HEK293T (cell line): ENCODE measurements at regions not wholly inside any gene's neighbourhood (a gene's known extent, or its start where the extent isn't known, plus 50 kb on each side); places are given as distances from the start of the nearest gene placed in this dataset.

ENCODE experiments used
- CTCF ChIA-PET: fragments of 350-600 bp; formaldehyde crosslinking; extraction: SDS; loops from one replicate; lab custom pipeline; 2021; ENCODE audit warnings: antibody characterized with exemption, inconsistent platforms; lab: Yijun Ruan, JAX
- POLR2A ChIA-PET: fragments of 350-600 bp; formaldehyde crosslinking; extraction: SDS; loops from one replicate; lab custom pipeline; 2020; ENCODE audit warnings: antibody characterized with exemption, inconsistent platforms; lab: Yijun Ruan, JAX
- DNase-seq: peaks from one replicate; pipeline ENCODE4 v3.0.0; 2012; ENCODE audit warnings: mixed read lengths; ENCODE audit errors: extremely low spot score
- ARNT ChIP-seq: fragments of 450-650 bp; IDR thresholded peaks from 2 replicates; pipeline ENCODE4 v1.6.1; 2017; ENCODE audit warnings: mild to moderate bottlenecking
- BHLHE40 ChIP-seq: fragments of 450-650 bp; IDR thresholded peaks from 2 replicates; pipeline ENCODE4 v1.6.1; 2016; ENCODE audit warnings: mild to moderate bottlenecking, moderate library complexity, borderline replicate concordance
- CTBP1 ChIP-seq: fragments of 450-650 bp; IDR thresholded peaks from 2 replicates; pipeline ENCODE4 v1.6.1; 2016; ENCODE audit warnings: borderline replicate concordance
- ELF4 ChIP-seq: fragments of 450-650 bp; IDR thresholded peaks from 2 replicates; pipeline ENCODE4 v1.6.1; 2017; ENCODE audit warnings: antibody characterized with exemption
- FOXA1 ChIP-seq: fragments of 450-650 bp; IDR thresholded peaks from 2 replicates; pipeline ENCODE4 v1.6.1; 2016; ENCODE audit warnings: mild to moderate bottlenecking
- FOXK2 ChIP-seq: fragments of 450-650 bp; IDR thresholded peaks from 2 replicates; pipeline ENCODE4 v1.6.1; 2016; ENCODE audit warnings: mild to moderate bottlenecking
- FOXM1 ChIP-seq: fragments of 450-650 bp; IDR thresholded peaks from 2 replicates; pipeline ENCODE4 v1.6.1; 2017; ENCODE audit warnings: mild to moderate bottlenecking, borderline replicate concordance
- HDGF ChIP-seq: fragments of 450-650 bp; IDR thresholded peaks from 2 replicates; pipeline ENCODE4 v1.6.1; 2017; ENCODE audit warnings: antibody characterized with exemption, borderline replicate concordance
- L3MBTL2 ChIP-seq: fragments of 450-650 bp; conservative IDR thresholded peaks from 2 replicates; pipeline ENCODE4 v1.6.1; 2016; ENCODE audit warnings: mild to moderate bottlenecking
- LEF1 ChIP-seq: fragments of 450-650 bp; IDR thresholded peaks from 2 replicates; pipeline ENCODE4 v1.6.1; 2017; ENCODE audit warnings: mild to moderate bottlenecking, borderline replicate concordance
- NFRKB ChIP-seq: fragments of 450-650 bp; IDR thresholded peaks from 2 replicates; pipeline ENCODE4 v1.6.1; 2016; ENCODE audit warnings: mild to moderate bottlenecking, moderate library complexity
- SP1 ChIP-seq: fragments of 450-650 bp; IDR thresholded peaks from 2 replicates; pipeline ENCODE4 v1.6.1; 2017
- SUZ12 ChIP-seq: fragments of 450-650 bp; IDR thresholded peaks from 2 replicates; pipeline ENCODE4 v1.6.1; 2016; ENCODE audit warnings: mild to moderate bottlenecking
- TARDBP ChIP-seq: fragments of 450-650 bp; IDR thresholded peaks from 2 replicates; pipeline ENCODE4 v1.6.1; 2016
- ZNF384 ChIP-seq: fragments of 450-650 bp; IDR thresholded peaks from 2 replicates; pipeline ENCODE4 v1.6.1; 2016
- TF ChIP-seq, protein P1 (sequence below): fragments of 450-650 bp; IDR thresholded peaks from 2 replicates; pipeline ENCODE4 v1.6.1; 2016

DNA sequence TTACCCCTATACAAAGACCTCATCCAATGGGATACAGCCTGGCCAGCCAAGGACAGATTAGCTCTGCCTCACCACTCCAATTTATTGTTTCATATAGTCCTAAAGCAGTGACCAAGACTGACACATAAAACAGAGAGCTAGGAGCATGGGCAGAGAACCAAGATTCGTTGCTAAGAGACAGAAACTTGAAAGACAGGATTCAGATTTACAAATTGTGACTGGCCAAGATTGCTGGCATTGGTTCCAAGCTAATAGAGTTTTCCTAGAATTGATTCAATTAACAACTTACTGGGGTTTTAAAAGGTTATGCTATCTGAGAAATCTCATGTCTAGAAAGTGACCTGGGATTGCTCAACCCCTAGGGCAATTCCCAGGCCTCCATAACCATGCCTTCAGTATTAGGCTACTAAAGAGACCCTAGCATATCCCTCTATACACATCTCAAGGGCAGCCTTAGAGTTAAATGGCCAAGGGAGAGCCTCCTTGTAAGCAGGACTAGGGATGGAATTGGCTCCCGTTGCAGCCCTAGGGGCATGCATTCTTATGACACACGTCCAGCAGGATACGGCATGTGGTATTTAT, 75.6 kb downstream of the ICOS start:
- no peak for DNase-seq
- no peak for TF ChIP-seq ELF4
- no peak for TF ChIP-seq FOXM1
- TF ChIP-seq HDGF: no peak
- TF ChIP-seq BHLHE40: no peak
- no peak for TF ChIP-seq CTBP1
- TF ChIP-seq L3MBTL2: no peak
- TF ChIP-seq FOXA1: no peak
- TF ChIP-seq TARDBP: no peak
- TF ChIP-seq NFRKB: no peak
- TF ChIP-seq SUZ12: no peak
- TF ChIP-seq ZNF384: no peak
- no peak for TF ChIP-seq ARNT
- TF ChIP-seq LEF1: no peak
- TF ChIP-seq FOXK2: no peak
- TF ChIP-seq, protein P1, sequence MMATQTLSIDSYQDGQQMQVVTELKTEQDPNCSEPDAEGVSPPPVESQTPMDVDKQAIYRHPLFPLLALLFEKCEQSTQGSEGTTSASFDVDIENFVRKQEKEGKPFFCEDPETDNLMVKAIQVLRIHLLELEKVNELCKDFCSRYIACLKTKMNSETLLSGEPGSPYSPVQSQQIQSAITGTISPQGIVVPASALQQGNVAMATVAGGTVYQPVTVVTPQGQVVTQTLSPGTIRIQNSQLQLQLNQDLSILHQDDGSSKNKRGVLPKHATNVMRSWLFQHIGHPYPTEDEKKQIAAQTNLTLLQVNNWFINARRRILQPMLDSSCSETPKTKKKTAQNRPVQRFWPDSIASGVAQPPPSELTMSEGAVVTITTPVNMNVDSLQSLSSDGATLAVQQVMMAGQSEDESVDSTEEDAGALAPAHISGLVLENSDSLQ: no peak
- TF ChIP-seq SP1: no peak
- CTCF ChIA-PET: no interaction called here
- POLR2A ChIA-PET: no interaction called here

DNA sequence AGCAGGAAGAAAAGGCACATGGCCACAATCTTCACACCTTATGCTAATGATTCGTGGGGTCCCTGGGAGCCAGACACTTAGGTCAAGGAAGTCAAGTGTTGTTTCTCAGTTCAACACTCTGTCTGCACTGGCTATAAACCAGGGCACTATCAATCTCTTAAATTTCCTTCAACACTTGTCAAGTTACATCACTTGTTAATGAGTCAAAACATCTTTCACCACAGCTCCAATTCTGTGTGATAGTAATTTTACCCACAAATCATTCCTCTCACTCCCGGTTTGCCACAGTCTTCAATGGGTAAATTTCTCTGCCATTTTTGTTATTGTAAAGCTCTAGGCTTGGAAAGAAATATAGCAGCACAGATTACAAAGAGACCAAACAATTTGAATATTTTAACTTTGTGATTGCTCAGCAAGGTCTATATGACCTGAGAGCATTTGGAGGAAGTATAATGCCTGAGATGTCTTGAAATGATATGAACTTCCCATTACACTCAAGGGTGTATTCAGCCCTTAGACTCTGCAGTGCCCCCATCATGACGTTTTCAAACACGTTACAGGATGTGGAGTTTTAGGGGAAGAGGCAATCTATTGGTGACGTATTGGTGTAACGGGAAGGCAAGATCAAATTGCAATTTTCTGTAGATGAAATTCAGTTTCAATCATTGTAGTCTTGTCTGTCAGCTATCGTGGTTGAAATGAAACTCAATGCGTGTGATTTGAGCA, 78.7 kb downstream of the ICOS start:
- ChIA-PET CTCF (no interaction called here), POLR2A (no interaction called here)
- DNase-seq: no peak
- TF ChIP-seq FOXM1 (no peak), HDGF (no peak), SUZ12 (no peak), ARNT (no peak), FOXA1 (no peak), LEF1 (no peak), L3MBTL2 (no peak; the same call in 1 of the 2 replicates), FOXK2 (no peak), SP1 (no peak), CTBP1 (no peak)
- TF ChIP-seq, protein P1: no peak

DNA sequence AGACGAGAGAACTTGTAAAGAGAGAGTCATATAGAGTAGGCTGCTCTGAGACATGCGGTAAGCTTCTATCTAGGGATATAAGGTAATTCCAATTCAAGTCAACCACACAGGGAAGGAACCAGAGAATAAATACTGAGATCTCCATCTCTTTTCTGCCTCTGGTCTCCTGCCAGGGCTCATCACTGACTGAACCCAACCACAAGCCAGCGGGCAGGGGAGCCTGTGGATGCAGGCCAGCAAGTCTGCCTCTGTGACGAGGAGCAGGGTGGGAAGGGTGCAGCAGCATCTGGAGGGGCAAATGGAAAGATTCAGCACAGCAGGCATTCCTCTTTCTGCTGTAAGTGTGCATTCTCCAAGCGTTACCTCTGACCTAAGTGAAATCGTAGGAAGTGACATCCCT, 82.2 kb downstream of the ICOS start:
- no peak for DNase-seq
- no peak for TF ChIP-seq NFRKB
- no peak for TF ChIP-seq SP1
- TF ChIP-seq SUZ12: no peak
- TF ChIP-seq L3MBTL2: no peak
- no peak for TF ChIP-seq FOXM1
- no peak for TF ChIP-seq ZNF384
- TF ChIP-seq ARNT: no peak
- no peak for TF ChIP-seq HDGF
- no peak for TF ChIP-seq FOXA1
- no peak for TF ChIP-seq TARDBP
- ChIA-PET POLR2A (no interaction called here), CTCF (no interaction called here)

DNA sequence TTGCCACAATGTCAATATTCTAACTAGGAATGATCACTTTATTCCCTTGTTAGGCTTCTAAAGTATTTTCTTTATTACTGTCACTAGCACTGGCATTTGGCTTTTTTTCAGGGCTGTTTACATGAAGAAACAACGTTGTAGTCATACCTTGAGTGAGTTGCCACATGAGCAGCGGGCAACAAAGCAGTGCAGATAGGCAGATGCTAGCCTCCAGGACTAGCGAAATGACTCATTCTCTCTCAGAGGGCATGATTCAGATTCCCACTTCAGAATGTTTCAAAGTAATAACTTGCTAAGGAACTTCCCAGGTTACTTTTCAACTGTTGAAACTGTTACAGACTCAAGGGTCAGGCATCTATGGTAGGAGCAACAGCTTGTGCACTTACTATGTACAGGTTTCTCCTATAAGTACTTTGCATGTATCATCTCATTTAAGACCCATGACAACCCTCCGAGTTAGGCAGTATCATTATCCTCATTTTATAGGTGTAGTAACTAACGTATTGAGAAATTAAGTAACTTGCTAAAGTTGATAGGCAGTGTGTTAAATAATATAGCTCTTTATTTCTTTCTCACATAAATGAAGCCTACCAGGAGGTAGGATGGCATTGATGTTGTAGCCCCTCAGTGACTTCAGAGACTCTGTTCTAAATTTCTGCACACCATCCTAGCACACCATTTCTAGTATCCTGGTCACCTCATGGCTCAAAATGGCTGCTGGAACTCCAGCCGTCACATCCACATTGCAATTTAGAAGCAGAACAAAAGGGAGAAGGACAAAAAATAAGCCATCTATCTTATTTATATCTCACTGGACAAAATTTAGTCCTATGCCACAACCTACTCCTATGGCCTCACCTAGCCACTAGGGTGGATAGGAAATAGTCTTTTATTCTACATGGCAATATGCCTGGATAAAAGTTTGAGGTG, 83.3 kb downstream of the ICOS start:
- ChIA-PET POLR2A (no interaction called here), CTCF (interaction anchor here (0.6 kb wide), 1 partner anchor 240 kb away, joined by 3 read pairs; no protein-coding TSS in a partner anchor)
- DNase-seq: no peak
- TF ChIP-seq NFRKB (no peak), ZNF384 (no peak), ARNT (no peak), L3MBTL2 (no peak), SP1 (no peak), SUZ12 (no peak), CTBP1 (no peak), FOXK2 (no peak), FOXA1 (no peak), ELF4 (no peak), FOXM1 (no peak), HDGF (no peak), TARDBP (no peak), BHLHE40 (no peak), LEF1 (no peak)
- TF ChIP-seq, protein P1: no peak

DNA sequence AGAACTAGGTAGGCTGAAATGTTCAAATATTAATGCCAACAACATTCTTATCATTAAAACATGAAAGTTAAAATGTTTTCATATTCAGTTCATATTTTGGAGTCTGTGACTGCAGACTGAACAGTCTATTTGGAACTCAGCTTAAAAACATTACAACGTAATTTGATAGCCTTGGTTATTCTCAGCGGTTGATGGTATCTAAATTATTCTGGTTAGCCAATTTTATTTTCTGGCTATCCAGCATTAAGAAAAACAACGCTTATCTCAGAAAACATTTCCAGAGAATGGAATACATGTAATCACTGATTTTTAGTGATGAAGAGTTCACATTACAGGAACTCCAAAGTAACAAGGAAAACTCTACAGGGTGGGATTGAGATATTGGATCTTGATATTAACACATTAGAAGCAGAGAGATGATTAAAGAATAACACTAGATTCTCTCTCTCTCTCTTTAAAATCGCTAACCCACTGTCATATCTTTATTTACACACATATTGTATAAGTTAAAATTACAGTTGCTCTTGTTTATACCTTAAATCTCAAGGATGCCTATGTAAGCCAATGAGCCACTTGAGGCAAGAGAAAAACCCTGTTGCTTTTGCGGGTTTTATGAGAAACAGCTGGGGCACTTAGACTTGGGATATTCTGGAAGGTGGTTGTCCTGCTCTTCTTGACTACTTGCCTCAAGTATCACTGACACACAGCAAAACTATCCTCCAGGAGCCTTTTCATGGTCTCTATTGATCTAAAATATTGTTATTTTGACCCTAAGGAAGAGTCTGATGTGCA, 84.9 kb downstream of the ICOS start:
- POLR2A ChIA-PET: no interaction called here
- TF ChIP-seq TARDBP: no peak
- TF ChIP-seq LEF1: no peak
- DNase-seq: no peak
- CTCF ChIA-PET: no interaction called here
